Subcutaneous abdominal adipose tissue (tissue), 5 donors: ENCODE measurements at regions not wholly inside any gene's neighbourhood (a gene's known extent, or its start where the extent isn't known, plus 50 kb on each side); places are given as distances from the start of the nearest gene placed in this dataset.

Source experiments
- H3K27ac ChIP-seq: one replicate; pipeline ENCODE4 v1.7.0; 2013; ENCODE audit warnings: low read depth, mild to moderate bottlenecking, inconsistent platforms, low read length, moderate library complexity
- H3K27me3 ChIP-seq, 5 donors: one replicate each; pipeline ENCODE4 v1.7.0; 2013; ENCODE audit warnings: low read length in 5 of 5, inconsistent platforms in 1 of 5; ENCODE audit not compliant: control insufficient read depth in 5 of 5, insufficient read depth in 4 of 5
- H3K36me3 ChIP-seq, 5 donors: one replicate each; pipeline ENCODE4 v1.7.0; 2013; ENCODE audit warnings: low read length in 5 of 5; ENCODE audit not compliant: control insufficient read depth in 5 of 5, insufficient read depth in 5 of 5
- H3K4me1 ChIP-seq, 5 donors: one replicate each; pipeline ENCODE4 v1.7.0; 2013; ENCODE audit warnings: low read length in 5 of 5, mild to moderate bottlenecking in 3 of 5, moderate library complexity in 1 of 5; ENCODE audit not compliant: control insufficient read depth in 5 of 5, insufficient read depth in 5 of 5
- H3K4me3 ChIP-seq, 5 donors: one replicate each; pipeline ENCODE4 v1.7.0; 2013; ENCODE audit warnings: low read length in 5 of 5, low read depth in 1 of 5
- H3K9ac ChIP-seq, 5 donors: one replicate each; pipeline ENCODE4 v1.7.0; 2013; ENCODE audit warnings: low read length in 5 of 5, mild to moderate bottlenecking in 4 of 5, moderate library complexity in 3 of 5
- H3K9me3 ChIP-seq, 5 donors: one replicate each; pipeline ENCODE4 v1.7.0; 2013; ENCODE audit warnings: low read length in 5 of 5; ENCODE audit not compliant: control insufficient read depth in 5 of 5
- donor health status: healthy.
- donor health status: healthy.
- donor health status: healthy.
- donor health status: healthy.
- donor health status: healthy.

- H3K4me1 ChIP-seq = no peaks in the 10 kb centered on the region
- H3K27me3 ChIP-seq = no peaks in the 10 kb centered on the region
- H3K36me3 ChIP-seq = no peaks in the 10 kb centered on the region
- H3K4me3 ChIP-seq = no peak overlapping the region
- peaks cover 0 to 5% (median 3%) of the 10 kb centered on the region in 5 donors for H3K9me3 ChIP-seq
- no peak overlapping the region for H3K27ac ChIP-seq
- no peak overlapping the region for H3K9ac ChIP-seq
Measured at GRCh38 chr13:74511523-74511922, 377.3 kb upstream of the KLF12 start.

GRCh38 chr13:74487091-74487722 lies 353.0 kb upstream of the KLF12 start:
- no peaks in the 10 kb centered on the region for H3K4me1 ChIP-seq
- H3K4me3 ChIP-seq = no peak overlapping the region
- H3K27me3 ChIP-seq = no peaks in the 10 kb centered on the region
- no peaks in the 10 kb centered on the region for H3K9me3 ChIP-seq
- H3K27ac ChIP-seq = no peak overlapping the region
- H3K36me3 ChIP-seq = no peaks in the 10 kb centered on the region
- no peak overlapping the region for H3K9ac ChIP-seq

- Histone ChIP-seq H3K4me1 (no peaks in the 10 kb centered on the region), H3K27ac (no peak overlapping the region), H3K4me3 (no peak overlapping the region), H3K9ac (no peak overlapping the region), H3K9me3 (no peaks in the 10 kb centered on the region), H3K27me3 (peaks cover 0 to 4% (median 0%) of the 10 kb centered on the region in 5 donors), H3K36me3 (no peaks in the 10 kb centered on the region)
Measured at GRCh38 chr13:74485757-74486156, 351.6 kb upstream of the KLF12 start.

- Histone ChIP-seq H3K36me3 (no peaks in the 10 kb centered on the region), H3K9me3 (peaks cover 0 to 4% (median 0%) of the 10 kb centered on the region in 5 donors), H3K9ac (no peak overlapping the region), H3K4me1 (no peaks in the 10 kb centered on the region), H3K27me3 (peaks cover 0 to 4% (median 0%) of the 10 kb centered on the region in 5 donors), H3K27ac (no peak overlapping the region), H3K4me3 (no peak overlapping the region)
Measured at GRCh38 chr13:74479124-74479523, 344.9 kb upstream of the KLF12 start.

GRCh38 chr13:74476788-74477187 lies 342.6 kb upstream of the KLF12 start:
- no peaks in the 10 kb centered on the region for H3K4me1 ChIP-seq

GRCh38 chr13:74476365-74476764 lies 342.2 kb upstream of the KLF12 start:
- Histone ChIP-seq H3K27ac (no peak overlapping the region), H3K4me3 (no peak overlapping the region), H3K9ac (no peak overlapping the region), H3K27me3 (no peaks in the 10 kb centered on the region), H3K4me1 (no peaks in the 10 kb centered on the region), H3K9me3 (peaks cover 0 to 7% (median 0%) of the 10 kb centered on the region in 5 donors), H3K36me3 (no peaks in the 10 kb centered on the region)

More at GRCh38 chr13:74476788-74477187, 342.6 kb upstream of the KLF12 start:
- no peaks in the 10 kb centered on the region for H3K36me3 ChIP-seq
- peaks cover 0 to 3% (median 0%) of the 10 kb centered on the region in 5 donors for H3K27me3 ChIP-seq
- H3K9ac ChIP-seq = no peak overlapping the region
- H3K4me3 ChIP-seq = no peak overlapping the region
- H3K9me3 ChIP-seq = peaks cover 0 to 7% (median 0%) of the 10 kb centered on the region in 5 donors
- H3K27ac ChIP-seq = no peak overlapping the region

GRCh38 chr13:74466864-74467263 lies 332.7 kb upstream of the KLF12 start:
- H3K27me3 ChIP-seq = no peaks in the 10 kb centered on the region
- no peak overlapping the region for H3K9ac ChIP-seq
- no peaks in the 10 kb centered on the region for H3K4me1 ChIP-seq
- no peak overlapping the region for H3K4me3 ChIP-seq
- no peaks in the 10 kb centered on the region for H3K9me3 ChIP-seq
- no peaks in the 10 kb centered on the region for H3K36me3 ChIP-seq
- H3K27ac ChIP-seq = no peak overlapping the region

- no peaks in the 10 kb centered on the region for H3K27me3 ChIP-seq
- H3K9me3 ChIP-seq = no peaks in the 10 kb centered on the region
- H3K9ac ChIP-seq = no peak overlapping the region
- no peak overlapping the region for H3K27ac ChIP-seq
- H3K4me1 ChIP-seq = no peaks in the 10 kb centered on the region
- H3K36me3 ChIP-seq = no peaks in the 10 kb centered on the region
- no peak overlapping the region for H3K4me3 ChIP-seq
Measured at GRCh38 chr13:74466020-74466419, 331.8 kb upstream of the KLF12 start.

- no peaks in the 10 kb centered on the region for H3K9me3 ChIP-seq
- H3K27me3 ChIP-seq = no peaks in the 10 kb centered on the region
- no peak overlapping the region for H3K9ac ChIP-seq
- H3K4me1 ChIP-seq = no peaks in the 10 kb centered on the region
- no peaks in the 10 kb centered on the region for H3K36me3 ChIP-seq
- no peak overlapping the region for H3K27ac ChIP-seq
- no peak overlapping the region for H3K4me3 ChIP-seq
Measured at GRCh38 chr13:74465271-74465670, 331.1 kb upstream of the KLF12 start.

- Histone ChIP-seq H3K27me3 (no peaks in the 10 kb centered on the region), H3K36me3 (no peaks in the 10 kb centered on the region), H3K27ac (no peak overlapping the region), H3K4me1 (no peaks in the 10 kb centered on the region), H3K9ac (no peak overlapping the region), H3K9me3 (no peaks in the 10 kb centered on the region), H3K4me3 (no peak overlapping the region)
Measured at GRCh38 chr13:74464670-74465069, 330.5 kb upstream of the KLF12 start.
